NT2/D1 (cell line): ENCODE measurements at regions not wholly inside any gene's neighbourhood (a gene's known extent, or its start where the extent isn't known, plus 50 kb on each side); places are given as distances from the start of the nearest gene placed in this dataset.
"Not testable (repeated sequence)": the region's sequence is repeated elsewhere in the genome, so short reads cannot be mapped to it uniquely, and the experiment has no call there.

ENCODE experiments used
- SUZ12 ChIP-seq: IDR thresholded peaks from 2 replicates; pipeline ENCODE4 v1.6.1; 2011; ENCODE audit not compliant: insufficient read length, insufficient read depth; ENCODE audit errors: extremely low read depth
- YY1 ChIP-seq: IDR thresholded peaks from 2 replicates; pipeline ENCODE4 v1.6.1; 2011; ENCODE audit not compliant: insufficient read length, insufficient read depth
- ZNF274 ChIP-seq: IDR thresholded peaks from 2 replicates; pipeline ENCODE4 v1.6.1; 2011; ENCODE audit warnings: mild to moderate bottlenecking, low read depth, low read length

DNA sequence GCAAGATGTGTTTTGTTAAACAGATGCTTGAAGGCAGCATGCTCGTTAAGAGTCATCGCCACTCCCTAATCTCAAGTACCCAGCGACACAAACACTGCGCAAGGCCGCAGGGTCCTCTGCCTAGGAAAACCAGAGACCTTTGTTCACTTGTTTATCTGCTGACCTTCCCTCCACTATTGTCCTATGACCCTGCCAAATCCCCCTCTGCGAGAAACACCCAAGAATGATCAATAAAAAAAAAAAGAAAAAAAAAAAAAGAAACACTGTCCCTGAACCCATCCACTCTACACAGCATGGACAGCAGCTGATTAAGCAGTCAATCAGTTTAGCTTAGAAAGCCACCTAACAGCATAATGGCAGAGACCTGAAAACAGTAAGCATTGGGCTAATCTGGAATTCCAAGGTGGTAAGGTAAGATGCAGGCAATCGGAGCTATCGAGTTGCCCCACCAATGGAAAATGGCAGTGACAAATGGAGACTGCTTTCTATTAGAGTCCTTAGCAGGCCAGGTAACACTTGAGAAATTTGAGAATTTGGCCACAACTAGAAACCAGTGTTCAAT lies 89.9 kb upstream of the FOXN3 start:
- TF ChIP-seq SUZ12, YY1, ZNF274: not testable (repeated sequence)
